Loucy (cell line): ENCODE measurements at regions not wholly inside any gene's neighbourhood (a gene's known extent, or its start where the extent isn't known, plus 50 kb on each side); places are given as distances from the start of the nearest gene placed in this dataset.

Experiments used
- H2AFZ ChIP-seq: fragments of 200-600 bp; sonication (generic); 2 replicates; pipeline ENCODE4 v1.6.0; 2016; ENCODE audit warnings: antibody characterized with exemption, mild to moderate bottlenecking, low read length, moderate library complexity
- H3F3A ChIP-seq: fragments of 200-600 bp; 2 replicates; pipeline ENCODE4 v1.6.0; 2016; ENCODE audit warnings: antibody characterized with exemption, low read depth, mild to moderate bottlenecking
- H3K27me3 ChIP-seq: fragments of 200-600 bp; sonication (generic); 2 replicates; pipeline ENCODE4 v1.6.1; 2014; ENCODE audit warnings: low read length, mild to moderate bottlenecking; ENCODE audit not compliant: insufficient read depth, poor library complexity, severe bottlenecking
- H3K36me3 ChIP-seq: fragments of 200-600 bp; sonication (generic); 2 replicates; pipeline ENCODE4 v1.6.1; 2016; ENCODE audit warnings: low read length; ENCODE audit not compliant: insufficient read depth
- H3K4me1 ChIP-seq: fragments of 200-600 bp; sonication (generic); 2 replicates; pipeline ENCODE4 v1.5.1; 2014; ENCODE audit warnings: low read length, mild to moderate bottlenecking; ENCODE audit not compliant: insufficient read depth, poor library complexity, severe bottlenecking
- H3K4me2 ChIP-seq: fragments of 200-600 bp; sonication (generic); 2 replicates; pipeline ENCODE4 v1.6.0; 2014; ENCODE audit warnings: antibody characterized with exemption, low read length, low read depth, mild to moderate bottlenecking; ENCODE audit not compliant: poor library complexity, severe bottlenecking
- H3K4me3 ChIP-seq: fragments of 200-600 bp; sonication (generic); 2 replicates; pipeline ENCODE4 v1.5.1; 2014; ENCODE audit warnings: low read length, mild to moderate bottlenecking, mixed read lengths; ENCODE audit not compliant: poor library complexity, severe bottlenecking
- H3K79me2 ChIP-seq: fragments of 200-600 bp; sonication (generic); 2 replicates; pipeline ENCODE4 v1.6.1; 2014; ENCODE audit warnings: low read length; ENCODE audit not compliant: insufficient read depth
- H3K9ac ChIP-seq: fragments of 200-600 bp; sonication (generic); 2 replicates; pipeline ENCODE4 v1.6.0; 2014; ENCODE audit warnings: mild to moderate bottlenecking, low read depth, low read length, moderate library complexity; ENCODE audit not compliant: poor library complexity, severe bottlenecking
- H3K9me2 ChIP-seq: fragments of 200-600 bp; sonication (generic); replicated peaks from 2 replicates; pipeline ENCODE4 v1.6.1; 2016; ENCODE audit warnings: low read depth, low read length, mixed read lengths
- H3K9me3 ChIP-seq: fragments of 200-600 bp; sonication (generic); 2 replicates; pipeline ENCODE4 v1.6.1; 2014; ENCODE audit warnings: mild to moderate bottlenecking, antibody characterized with exemption, low read length, low read depth; ENCODE audit not compliant: insufficient read depth
- H4K20me1 ChIP-seq: fragments of 200-600 bp; sonication (generic); 2 replicates; pipeline ENCODE4 v1.6.0; 2014; ENCODE audit warnings: antibody characterized with exemption, low read length, mild to moderate bottlenecking; ENCODE audit not compliant: insufficient read depth, poor library complexity, severe bottlenecking
- EZH2phosphoT487 ChIP-seq: fragments of 200-600 bp; IDR thresholded peaks from 2 replicates; pipeline ENCODE4 v1.6.1; 2018; ENCODE audit warnings: antibody characterized with exemption, mild to moderate bottlenecking, moderate library complexity, borderline replicate concordance
- TF ChIP-seq, protein P1 (sequence below): fragments of 200-600 bp; sonication (generic); conservative IDR thresholded peaks from 2 replicates; pipeline ENCODE4 v1.5.1; 2014; ENCODE audit warnings: mild to moderate bottlenecking, antibody characterized with exemption, low read length

DNA sequence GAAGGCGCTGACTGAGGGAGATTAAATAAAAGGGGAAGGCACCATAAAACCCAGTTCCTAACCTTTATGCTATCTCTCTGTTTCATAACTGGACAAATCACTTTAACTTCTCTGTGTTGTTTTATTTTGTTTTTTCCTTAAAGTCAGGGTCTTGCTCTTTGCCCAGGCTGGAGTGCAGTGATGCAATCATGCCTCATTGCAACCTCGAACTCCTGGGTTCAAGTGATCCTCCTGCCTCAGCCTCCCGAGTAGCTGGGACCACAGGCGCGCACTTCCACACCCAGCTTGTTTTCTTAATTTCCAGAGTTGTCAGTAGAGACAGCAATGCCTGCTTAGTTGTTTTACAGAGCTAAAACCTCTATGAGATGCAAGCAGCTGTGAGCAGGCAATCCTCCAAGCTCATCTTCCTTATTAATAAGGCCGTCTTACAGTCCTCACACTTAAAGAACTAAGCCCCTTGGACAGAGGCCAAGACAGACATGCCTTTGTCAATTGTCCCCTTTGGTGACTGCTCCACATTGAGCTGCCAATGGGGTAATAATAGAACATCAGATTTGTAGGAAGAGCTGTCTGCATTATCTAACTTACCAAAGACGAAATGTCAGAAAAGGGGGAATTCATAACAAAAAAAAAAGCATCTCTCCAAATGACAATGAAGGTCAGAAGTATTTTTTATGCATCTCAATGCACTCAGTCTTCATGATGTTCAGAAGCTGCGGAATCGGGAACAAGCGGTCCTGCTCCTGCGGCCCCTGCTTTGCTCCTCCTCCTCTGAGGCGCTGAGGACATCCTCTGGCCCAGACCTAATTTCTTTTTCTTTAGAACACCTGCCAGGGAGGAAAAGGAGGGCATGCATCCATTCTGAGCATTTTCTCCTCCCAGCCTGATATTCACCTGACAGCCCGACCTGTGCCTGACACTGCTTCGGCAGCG, 62.7 kb upstream of the RNF32 start:
- no peak for TF ChIP-seq EZH2phosphoT487
- TF ChIP-seq, protein P1, sequence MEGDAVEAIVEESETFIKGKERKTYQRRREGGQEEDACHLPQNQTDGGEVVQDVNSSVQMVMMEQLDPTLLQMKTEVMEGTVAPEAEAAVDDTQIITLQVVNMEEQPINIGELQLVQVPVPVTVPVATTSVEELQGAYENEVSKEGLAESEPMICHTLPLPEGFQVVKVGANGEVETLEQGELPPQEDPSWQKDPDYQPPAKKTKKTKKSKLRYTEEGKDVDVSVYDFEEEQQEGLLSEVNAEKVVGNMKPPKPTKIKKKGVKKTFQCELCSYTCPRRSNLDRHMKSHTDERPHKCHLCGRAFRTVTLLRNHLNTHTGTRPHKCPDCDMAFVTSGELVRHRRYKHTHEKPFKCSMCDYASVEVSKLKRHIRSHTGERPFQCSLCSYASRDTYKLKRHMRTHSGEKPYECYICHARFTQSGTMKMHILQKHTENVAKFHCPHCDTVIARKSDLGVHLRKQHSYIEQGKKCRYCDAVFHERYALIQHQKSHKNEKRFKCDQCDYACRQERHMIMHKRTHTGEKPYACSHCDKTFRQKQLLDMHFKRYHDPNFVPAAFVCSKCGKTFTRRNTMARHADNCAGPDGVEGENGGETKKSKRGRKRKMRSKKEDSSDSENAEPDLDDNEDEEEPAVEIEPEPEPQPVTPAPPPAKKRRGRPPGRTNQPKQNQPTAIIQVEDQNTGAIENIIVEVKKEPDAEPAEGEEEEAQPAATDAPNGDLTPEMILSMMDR, result no peak
- H3K79me2 ChIP-seq, result no peaks in the 10 kb centered on the region
- no peaks in the 10 kb centered on the region for H3K9me2 ChIP-seq
- no peak overlapping the region for H3K9ac ChIP-seq
- no peak overlapping the region for H2AFZ ChIP-seq
- H3F3A ChIP-seq, result no peaks in the 10 kb centered on the region
- H3K9me3 ChIP-seq, result no peaks in the 10 kb centered on the region
- H3K4me2 ChIP-seq, result no peak overlapping the region
- H4K20me1 ChIP-seq, result no peaks in the 10 kb centered on the region
- no peaks in the 10 kb centered on the region for H3K36me3 ChIP-seq
- no peaks in the 10 kb centered on the region for H3K27me3 ChIP-seq
- H3K4me3 ChIP-seq, result no peak overlapping the region
- no peaks in the 10 kb centered on the region for H3K4me1 ChIP-seq

DNA sequence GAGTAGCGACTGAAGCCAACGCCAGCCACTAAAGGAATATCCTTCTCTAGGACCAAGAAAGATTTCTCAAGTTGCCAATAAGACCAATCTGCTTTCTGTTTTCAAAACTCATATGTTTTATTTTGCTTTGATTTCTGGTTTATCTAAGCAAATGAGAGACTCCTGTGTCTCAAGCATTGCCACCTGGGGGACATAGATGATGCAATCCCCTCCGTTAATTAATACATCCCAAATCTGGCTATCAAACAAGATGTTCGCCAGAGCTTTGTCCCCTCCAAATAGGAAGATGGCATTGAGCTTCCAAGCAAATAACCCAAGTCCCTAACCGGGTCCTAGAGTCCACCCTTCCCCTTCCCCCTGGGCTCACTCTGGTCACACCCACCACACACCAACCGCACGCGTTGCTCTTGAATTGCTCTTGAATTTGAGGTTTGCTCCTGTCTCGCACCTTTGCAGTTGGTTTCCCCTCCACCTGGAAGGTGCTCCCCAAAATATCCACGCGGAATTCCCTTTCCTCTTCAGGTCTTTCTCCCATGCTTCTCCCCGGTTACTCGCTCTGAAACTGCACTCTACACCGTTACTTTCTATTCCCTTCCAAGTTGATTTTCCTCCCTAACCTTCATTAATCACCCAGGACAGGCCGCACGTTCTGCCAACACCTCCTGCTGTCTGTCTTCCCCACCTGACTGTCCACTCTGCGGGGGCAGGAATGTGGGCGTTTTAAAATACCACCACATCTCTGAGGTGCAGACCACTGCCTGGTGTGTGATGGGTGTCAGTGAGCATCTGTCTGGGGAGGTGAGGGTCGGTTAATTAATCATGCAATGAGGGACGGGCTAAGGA, 64.1 kb upstream of the RNF32 start:
- Histone ChIP-seq H2AFZ (no peak overlapping the region), H3F3A (no peaks in the 10 kb centered on the region), H3K9ac (no peak overlapping the region), H3K9me3 (no peaks in the 10 kb centered on the region), H3K36me3 (no peaks in the 10 kb centered on the region), H3K4me3 (no peak overlapping the region), H3K9me2 (no peaks in the 10 kb centered on the region), H3K27me3 (no peaks in the 10 kb centered on the region), H3K4me2 (no peak overlapping the region), H4K20me1 (no peaks in the 10 kb centered on the region), H3K4me1 (no peaks in the 10 kb centered on the region), H3K79me2 (no peaks in the 10 kb centered on the region)
- no peak for TF ChIP-seq EZH2phosphoT487
- TF ChIP-seq, protein P1, result no peak

GRCh38 chr7:156568258-156568657, 72.3 kb upstream of the RNF32 start:
- TF ChIP-seq EZH2phosphoT487, result no peak
- TF ChIP-seq, protein P1, result no peak
- H3K4me1 ChIP-seq, result no peaks in the 10 kb centered on the region
- no peaks in the 10 kb centered on the region for H3K9me2 ChIP-seq
- H3K4me2 ChIP-seq, result no peak overlapping the region
- no peaks in the 10 kb centered on the region for H3K36me3 ChIP-seq
- no peak overlapping the region for H3K9ac ChIP-seq
- no peak overlapping the region for H3K4me3 ChIP-seq
- H4K20me1 ChIP-seq, result no peaks in the 10 kb centered on the region
- H3K9me3 ChIP-seq, result no peaks in the 10 kb centered on the region
- no peaks in the 10 kb centered on the region for H3K79me2 ChIP-seq
- H3K27me3 ChIP-seq, result no peaks in the 10 kb centered on the region
- H3F3A ChIP-seq, result no peaks in the 10 kb centered on the region
- no peak overlapping the region for H2AFZ ChIP-seq
